SK-N-SH (cell line): ENCODE measurements at regions not wholly inside any gene's neighbourhood (a gene's known extent, or its start where the extent isn't known, plus 50 kb on each side); places are given as distances from the start of the nearest gene placed in this dataset.

ENCODE experiments used
- CTCF ChIP-seq: fragments of 200-600 bp; sonication (generic); IDR thresholded peaks from 2 replicates; pipeline ENCODE4 v1.6.1; 2017; ENCODE audit warnings: antibody characterized with exemption, mild to moderate bottlenecking, moderate library complexity
- NRF1 ChIP-seq: IDR thresholded peaks from 2 replicates; pipeline ENCODE4 v1.6.1; 2012; ENCODE audit warnings: low read depth, mild to moderate bottlenecking, low read length
- PBX3 ChIP-seq: IDR thresholded peaks from 2 replicates; pipeline ENCODE4; 2012
- REST ChIP-seq: IDR thresholded peaks from 2 replicates; pipeline ENCODE4 v1.6.1; 2012; ENCODE audit warnings: mild to moderate bottlenecking, low read depth, low read length, moderate library complexity
- TAF1 ChIP-seq: IDR thresholded peaks from 2 replicates; pipeline ENCODE4 v1.6.1; 2012; ENCODE audit warnings: low read depth, mild to moderate bottlenecking, low read length, moderate library complexity, borderline replicate concordance

- no peak for TF ChIP-seq NRF1
- no peak for TF ChIP-seq CTCF
- no peak for TF ChIP-seq TAF1
- TF ChIP-seq PBX3: no peak
- no peak for TF ChIP-seq REST
These were observed 246.5 kb upstream of the C1orf174 start for GRCh38 chr1:4146614-4147013.
